ENCODE measurements at regions not wholly inside any gene's neighbourhood (a gene's known extent, or its start where the extent isn't known, plus 50 kb on each side); places are given as distances from the start of the nearest gene placed in this dataset.

- no peaks in the 10 kb centered on the region for H3K36me3 ChIP-seq
- H3K27ac ChIP-seq = no peak overlapping the region
- TF ChIP-seq, protein P1, sequence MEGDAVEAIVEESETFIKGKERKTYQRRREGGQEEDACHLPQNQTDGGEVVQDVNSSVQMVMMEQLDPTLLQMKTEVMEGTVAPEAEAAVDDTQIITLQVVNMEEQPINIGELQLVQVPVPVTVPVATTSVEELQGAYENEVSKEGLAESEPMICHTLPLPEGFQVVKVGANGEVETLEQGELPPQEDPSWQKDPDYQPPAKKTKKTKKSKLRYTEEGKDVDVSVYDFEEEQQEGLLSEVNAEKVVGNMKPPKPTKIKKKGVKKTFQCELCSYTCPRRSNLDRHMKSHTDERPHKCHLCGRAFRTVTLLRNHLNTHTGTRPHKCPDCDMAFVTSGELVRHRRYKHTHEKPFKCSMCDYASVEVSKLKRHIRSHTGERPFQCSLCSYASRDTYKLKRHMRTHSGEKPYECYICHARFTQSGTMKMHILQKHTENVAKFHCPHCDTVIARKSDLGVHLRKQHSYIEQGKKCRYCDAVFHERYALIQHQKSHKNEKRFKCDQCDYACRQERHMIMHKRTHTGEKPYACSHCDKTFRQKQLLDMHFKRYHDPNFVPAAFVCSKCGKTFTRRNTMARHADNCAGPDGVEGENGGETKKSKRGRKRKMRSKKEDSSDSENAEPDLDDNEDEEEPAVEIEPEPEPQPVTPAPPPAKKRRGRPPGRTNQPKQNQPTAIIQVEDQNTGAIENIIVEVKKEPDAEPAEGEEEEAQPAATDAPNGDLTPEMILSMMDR (IDR thresholded peaks at IDR 0.05 in 4 of 5, conservative IDR thresholded peaks at IDR 0.05 in 1 of 5) = no peak
- TF ChIP-seq POLR2A (IDR thresholded peaks at IDR 0.05) = no peak
- in situ Hi-C loops (cut with MboI; ENCODE audit: low sequenced_read_pairs in 4 of 4) = no loop called here
- no peaks in the 10 kb centered on the region for H3K27me3 ChIP-seq
- no peaks in the 10 kb centered on the region for H3K9me3 ChIP-seq
- H3K4me3 ChIP-seq = no peak overlapping the region
- no peak for ATAC-seq
- intact Hi-C loops (cut with DNase I; ENCODE audit: low total_unique reads) = no loop called here
- no peaks in the 10 kb centered on the region for H3K4me1 ChIP-seq
- no peak for DNase-seq
Measured at GRCh38 chr11:23687991-23688390, 808.9 kb upstream of the LUZP2 start.

- Histone ChIP-seq H3K27me3 (no peaks in the 10 kb centered on the region), H3K27ac (no peak overlapping the region), H3K4me1 (no peaks in the 10 kb centered on the region), H3K36me3 (no peaks in the 10 kb centered on the region), H3K4me3 (no peak overlapping the region), H3K9me3 (no peaks in the 10 kb centered on the region)
- no peak for DNase-seq
- intact Hi-C loops (cut with DNase I; ENCODE audit: low total_unique reads) (no loop called here), in situ Hi-C loops (cut with MboI; ENCODE audit: low sequenced_read_pairs in 4 of 4) (no loop called here)
- ATAC-seq = no peak
- TF ChIP-seq POLR2A (IDR thresholded peaks at IDR 0.05) = no peak
- TF ChIP-seq, protein P1 (IDR thresholded peaks at IDR 0.05 in 4 of 5, conservative IDR thresholded peaks at IDR 0.05 in 1 of 5) = no peak
Measured at GRCh38 chr11:23688411-23688810, 808.4 kb upstream of the LUZP2 start.

- intact Hi-C loops (cut with DNase I; ENCODE audit: low total_unique reads) (no loop called here), in situ Hi-C loops (cut with MboI; ENCODE audit: low sequenced_read_pairs in 4 of 4) (no loop called here)
- Histone ChIP-seq H3K9me3 (no peaks in the 10 kb centered on the region), H3K27ac (no peak overlapping the region), H3K4me3 (no peak overlapping the region), H3K36me3 (no peaks in the 10 kb centered on the region), H3K4me1 (no peaks in the 10 kb centered on the region), H3K27me3 (no peaks in the 10 kb centered on the region)
- DNase-seq = no peak
- TF ChIP-seq, protein P1 (IDR thresholded peaks at IDR 0.05 in 4 of 5, conservative IDR thresholded peaks at IDR 0.05 in 1 of 5) = no peak
- no peak for TF ChIP-seq POLR2A (IDR thresholded peaks at IDR 0.05)
- no peak for ATAC-seq
Measured at GRCh38 chr11:23688835-23689234, 808.0 kb upstream of the LUZP2 start.

GRCh38 chr11:23696688-23697415 is 800.0 kb upstream of the LUZP2 start:
- H3K27ac ChIP-seq = no peak overlapping the region
- no peaks in the 10 kb centered on the region for H3K9me3 ChIP-seq
- no peak overlapping the region for H3K4me3 ChIP-seq
- H3K36me3 ChIP-seq = no peaks in the 10 kb centered on the region
- ATAC-seq = no peak
- intact Hi-C loops (cut with DNase I; ENCODE audit: low total_unique reads) = no loop called here
- TF ChIP-seq, protein P1 (IDR thresholded peaks at IDR 0.05 in 4 of 5, conservative IDR thresholded peaks at IDR 0.05 in 1 of 5) = no peak
- no peak for TF ChIP-seq POLR2A (IDR thresholded peaks at IDR 0.05)
- H3K27me3 ChIP-seq = no peaks in the 10 kb centered on the region
- no peak for DNase-seq
- in situ Hi-C loops (cut with MboI; ENCODE audit: low sequenced_read_pairs in 4 of 4) = no loop called here
- H3K4me1 ChIP-seq = no peaks in the 10 kb centered on the region

- in situ Hi-C loops (cut with MboI; ENCODE audit: low sequenced_read_pairs in 4 of 4) (no loop called here), intact Hi-C loops (cut with DNase I; ENCODE audit: low total_unique reads) (no loop called here)
- ATAC-seq (no peak), DNase-seq (no peak)
- no peak overlapping the region for H3K4me3 ChIP-seq
- H3K36me3 ChIP-seq = no peaks in the 10 kb centered on the region
- no peaks in the 10 kb centered on the region for H3K9me3 ChIP-seq
- no peaks in the 10 kb centered on the region for H3K27me3 ChIP-seq
- TF ChIP-seq, protein P1 (IDR thresholded peaks at IDR 0.05 in 4 of 5, conservative IDR thresholded peaks at IDR 0.05 in 1 of 5) = no peak
- no peak for TF ChIP-seq POLR2A (IDR thresholded peaks at IDR 0.05)
- H3K4me1 ChIP-seq = no peaks in the 10 kb centered on the region
- no peak overlapping the region for H3K27ac ChIP-seq
Measured at GRCh38 chr11:23704183-23704582, 792.7 kb upstream of the LUZP2 start.
